HG03045 (cell line): ENCODE measurements at regions not wholly inside any gene's neighbourhood (a gene's known extent, or its start where the extent isn't known, plus 50 kb on each side); places are given as distances from the start of the nearest gene placed in this dataset.

ENCODE experiments used
- ATAC-seq: cut with Tn5 transposase; IDR thresholded peaks from one replicate; pipeline ENCODE4 v1.9.1; 2021; ENCODE audit warnings: mild to moderate bottlenecking, moderate library complexity; ENCODE audit not compliant: unreplicated experiment

DNA sequence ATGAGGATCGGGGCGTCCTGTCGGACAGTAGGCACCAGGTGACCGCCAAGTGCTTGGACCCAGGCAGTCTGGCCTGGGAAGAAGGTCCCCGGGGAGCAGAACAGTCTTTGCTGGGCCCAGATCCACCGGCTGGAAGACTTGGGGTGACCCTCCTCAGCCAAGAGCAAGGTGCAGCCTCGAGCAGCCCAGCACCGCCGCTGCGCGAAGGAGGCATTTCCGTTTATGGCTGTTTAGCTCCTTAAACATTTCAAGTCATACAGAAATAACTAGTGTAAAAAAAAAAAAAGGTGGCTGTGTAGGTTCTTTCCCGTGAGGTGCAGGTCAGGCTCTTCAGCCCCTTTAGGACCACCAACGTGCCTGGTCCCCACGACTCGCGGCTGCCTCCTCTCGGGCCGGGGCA lies 370.2 kb downstream of the CMPK2 start:
- no peak for ATAC-seq

DNA sequence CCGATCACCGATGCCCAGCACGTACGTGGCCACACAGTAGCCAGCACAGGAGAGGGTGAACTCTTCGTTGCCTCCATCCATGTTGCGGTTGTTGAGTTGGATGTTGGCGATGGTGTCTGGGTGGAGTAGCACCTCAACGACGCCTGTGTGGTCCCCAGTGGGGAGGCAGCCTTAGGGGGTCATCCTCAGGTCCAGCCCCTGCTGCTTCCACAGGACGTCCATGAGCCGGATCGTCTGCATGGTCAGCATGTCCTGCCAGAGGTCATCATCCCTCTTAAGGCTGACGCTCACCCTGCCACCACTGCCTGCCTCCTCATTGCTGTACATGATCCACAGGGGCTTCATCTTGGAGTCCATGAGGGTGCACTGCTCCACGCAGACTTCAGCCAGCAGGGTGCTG lies 369.3 kb downstream of the CMPK2 start:
- ATAC-seq: no peak

DNA sequence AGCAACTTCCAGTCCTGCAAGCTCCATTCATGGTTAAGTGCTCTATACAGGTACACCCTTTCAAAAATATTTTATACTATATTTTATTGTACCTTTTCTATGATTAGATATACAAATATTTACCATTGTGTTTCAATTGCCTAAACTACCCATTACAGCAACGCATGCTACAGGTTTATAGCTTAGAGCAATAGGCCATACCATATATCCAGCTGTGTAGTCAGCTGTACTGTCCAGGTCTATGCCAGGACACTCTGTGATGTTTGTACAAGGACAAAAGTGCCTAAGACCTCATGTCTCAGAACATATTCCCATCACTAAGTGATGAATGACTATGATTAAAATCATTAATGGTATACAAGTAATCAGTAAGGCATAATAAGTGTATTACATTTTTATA lies 368.7 kb downstream of the CMPK2 start:
- ATAC-seq: no peak

DNA sequence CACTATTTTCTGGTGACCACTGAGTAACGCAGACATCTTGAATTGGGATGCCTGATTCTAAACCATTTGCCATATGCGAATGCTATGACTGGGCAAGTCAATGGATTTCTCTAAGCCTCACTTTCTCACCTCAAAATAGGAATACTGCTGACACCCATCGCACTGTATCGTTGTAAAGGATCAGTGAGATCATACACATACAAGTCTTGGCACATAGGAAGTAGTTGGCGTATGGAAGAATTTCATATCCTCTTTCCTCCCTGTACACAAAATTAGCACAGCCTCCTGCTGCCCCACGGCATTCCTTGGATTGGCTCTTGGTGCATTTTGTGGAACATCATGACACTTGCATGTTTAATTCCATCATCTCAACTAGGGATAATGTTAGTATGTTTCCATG lies 366.9 kb downstream of the CMPK2 start:
- ATAC-seq: no peak

DNA sequence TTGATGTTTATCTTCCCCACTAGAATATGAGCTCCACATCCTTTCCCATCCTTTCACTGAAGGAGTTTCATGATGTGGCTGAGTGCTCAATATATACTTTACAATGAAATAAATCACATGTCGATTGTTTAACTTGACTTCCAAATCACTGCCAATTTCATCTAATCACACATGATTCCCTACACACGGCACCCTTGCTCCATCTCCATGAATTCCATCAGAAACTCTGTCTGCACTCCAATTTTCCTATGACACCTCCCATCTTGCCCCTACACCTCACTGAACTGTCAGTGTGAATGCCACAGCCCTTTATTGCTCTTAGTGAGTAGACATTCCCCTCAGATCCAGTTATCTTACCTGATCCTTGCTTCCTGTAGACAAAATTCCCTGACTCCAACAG lies 366.0 kb downstream of the CMPK2 start:
- ATAC-seq: no peak

DNA sequence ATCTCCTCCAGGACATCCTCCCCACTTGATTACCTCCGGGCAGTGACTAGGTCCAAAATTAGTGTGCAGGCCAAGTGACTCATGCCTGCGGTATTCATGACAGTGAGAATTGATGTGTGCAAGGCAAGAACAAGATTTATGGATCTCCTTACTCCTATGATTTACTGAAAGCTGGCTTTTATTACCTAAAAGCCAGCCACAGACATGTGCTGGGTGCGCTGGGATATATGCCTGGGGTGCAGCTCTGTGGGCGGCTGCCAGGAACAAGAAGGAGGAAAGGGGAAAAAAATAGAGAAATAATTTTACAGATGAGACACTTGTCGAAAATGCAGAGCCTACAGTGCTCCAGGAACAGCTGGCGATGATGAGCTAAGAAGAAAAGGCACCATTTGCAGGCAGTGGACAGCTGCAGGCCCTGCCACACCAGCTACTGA lies 359.3 kb downstream of the CMPK2 start:
- no peak for ATAC-seq

DNA sequence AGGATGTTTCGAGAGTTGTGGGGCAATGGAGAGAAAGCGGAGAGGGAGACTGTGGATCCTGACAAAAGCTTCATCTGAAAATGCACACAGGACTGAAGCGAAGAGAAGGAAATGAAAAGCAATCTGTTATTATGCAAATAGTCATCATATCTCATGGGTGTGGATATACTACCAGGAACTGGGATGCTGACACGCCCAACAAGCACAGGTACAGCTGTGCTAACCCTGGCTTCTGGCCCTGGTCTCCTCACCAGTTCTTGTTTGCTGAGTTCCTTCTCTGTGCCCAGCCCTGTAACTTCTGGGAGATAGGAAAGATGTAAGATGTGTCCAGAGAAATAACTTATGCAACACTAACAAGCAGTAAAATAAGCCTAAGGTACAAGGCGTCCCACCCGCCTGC lies 358.8 kb downstream of the CMPK2 start:
- no peak for ATAC-seq

DNA sequence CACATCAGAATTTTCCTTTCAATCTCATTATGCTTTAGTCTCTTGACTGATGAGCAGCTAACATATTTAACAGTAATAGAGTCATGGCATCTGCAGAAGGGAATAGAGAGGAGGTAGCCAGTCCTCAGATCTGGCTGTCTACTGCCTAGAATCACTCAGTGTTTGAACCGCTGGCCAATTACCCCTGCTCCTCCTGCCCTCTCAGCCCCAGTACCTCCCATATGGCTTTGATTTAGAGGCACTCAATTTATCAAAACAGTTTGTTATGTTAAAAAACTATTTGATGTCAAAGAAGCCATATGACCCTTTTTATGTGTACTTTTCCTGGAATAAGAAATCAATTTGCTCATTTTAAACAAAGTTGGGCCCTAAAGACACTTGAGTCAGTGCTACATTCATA lies 355.2 kb downstream of the CMPK2 start:
- ATAC-seq: no peak

DNA sequence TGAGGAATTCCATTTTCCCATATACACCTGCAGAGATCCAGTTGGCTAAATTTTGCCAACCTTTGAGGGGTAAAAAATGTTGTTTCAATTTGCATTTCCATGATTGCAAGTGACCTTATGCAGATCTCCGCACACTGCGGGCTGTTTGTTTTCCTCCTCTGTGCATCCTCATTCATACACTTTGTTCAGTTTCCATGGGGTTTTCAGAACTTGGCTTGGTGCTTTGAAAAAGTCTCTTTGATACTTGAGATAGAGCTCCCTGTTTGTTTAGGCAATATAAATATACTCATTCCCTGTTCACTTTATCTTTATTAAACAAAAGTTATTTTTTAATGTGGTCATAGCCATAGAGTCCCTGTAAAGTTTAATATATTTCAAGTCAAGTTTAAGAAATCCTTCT lies 353.1 kb downstream of the CMPK2 start:
- no peak for ATAC-seq

DNA sequence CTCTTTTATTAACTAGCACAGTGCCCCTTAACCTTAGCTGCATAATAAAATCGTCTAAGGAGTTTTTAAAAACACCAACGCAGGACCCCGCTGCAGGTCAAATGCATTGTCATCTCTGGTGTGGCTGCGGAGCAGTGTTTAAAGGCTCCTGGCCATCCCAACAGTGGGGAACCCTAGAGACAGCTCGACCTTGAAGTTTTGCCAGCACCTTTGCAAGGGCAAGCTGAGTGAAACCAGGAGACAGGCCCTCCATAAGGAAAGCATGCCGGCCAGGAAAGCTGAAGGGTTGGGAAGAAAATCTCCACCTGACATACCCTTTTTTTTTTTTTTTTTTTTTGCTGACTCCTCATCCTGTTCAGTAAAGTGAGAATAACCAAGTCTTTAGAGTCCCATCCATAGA lies 349.0 kb downstream of the CMPK2 start:
- ATAC-seq: no peak

DNA sequence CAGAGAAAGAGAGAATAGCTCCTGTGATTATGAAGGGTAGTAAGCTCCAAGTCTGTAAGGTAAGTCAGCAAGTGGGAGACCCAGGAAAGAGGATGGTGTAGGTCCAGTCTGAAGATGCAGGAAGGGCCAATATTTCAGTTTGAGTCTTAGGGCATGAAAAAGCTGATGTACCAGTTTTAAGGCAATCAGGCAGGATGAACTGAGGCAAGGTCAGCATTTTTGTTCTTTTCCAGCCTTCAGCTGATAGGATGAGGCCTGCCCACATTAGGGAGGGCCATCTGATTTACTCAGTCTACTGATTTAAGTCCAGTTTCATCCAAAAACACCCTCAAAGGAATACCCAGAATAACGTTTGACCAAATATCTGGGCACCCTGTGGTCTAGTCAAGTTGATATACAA lies 347.3 kb downstream of the CMPK2 start:
- ATAC-seq: no peak

DNA sequence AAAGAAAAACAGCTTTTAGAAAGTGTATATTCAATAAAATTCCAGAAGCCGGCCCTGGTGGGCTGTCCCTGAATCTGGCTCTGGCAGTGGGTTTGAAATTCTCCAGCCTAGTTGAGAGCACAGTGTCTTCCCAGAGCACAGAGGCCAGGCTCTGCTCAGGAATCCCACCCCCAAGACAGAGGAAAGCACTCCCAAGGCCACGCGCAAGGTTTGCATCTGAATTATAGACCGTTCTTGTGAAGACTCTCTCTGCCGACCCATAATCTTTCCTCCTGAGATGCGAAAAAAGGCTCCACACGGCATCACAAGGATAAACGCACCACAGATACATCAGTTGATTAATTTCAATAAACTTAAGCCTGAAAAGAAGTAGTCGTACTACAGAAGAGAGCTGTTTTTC lies 342.2 kb downstream of the CMPK2 start:
- no peak for ATAC-seq

DNA sequence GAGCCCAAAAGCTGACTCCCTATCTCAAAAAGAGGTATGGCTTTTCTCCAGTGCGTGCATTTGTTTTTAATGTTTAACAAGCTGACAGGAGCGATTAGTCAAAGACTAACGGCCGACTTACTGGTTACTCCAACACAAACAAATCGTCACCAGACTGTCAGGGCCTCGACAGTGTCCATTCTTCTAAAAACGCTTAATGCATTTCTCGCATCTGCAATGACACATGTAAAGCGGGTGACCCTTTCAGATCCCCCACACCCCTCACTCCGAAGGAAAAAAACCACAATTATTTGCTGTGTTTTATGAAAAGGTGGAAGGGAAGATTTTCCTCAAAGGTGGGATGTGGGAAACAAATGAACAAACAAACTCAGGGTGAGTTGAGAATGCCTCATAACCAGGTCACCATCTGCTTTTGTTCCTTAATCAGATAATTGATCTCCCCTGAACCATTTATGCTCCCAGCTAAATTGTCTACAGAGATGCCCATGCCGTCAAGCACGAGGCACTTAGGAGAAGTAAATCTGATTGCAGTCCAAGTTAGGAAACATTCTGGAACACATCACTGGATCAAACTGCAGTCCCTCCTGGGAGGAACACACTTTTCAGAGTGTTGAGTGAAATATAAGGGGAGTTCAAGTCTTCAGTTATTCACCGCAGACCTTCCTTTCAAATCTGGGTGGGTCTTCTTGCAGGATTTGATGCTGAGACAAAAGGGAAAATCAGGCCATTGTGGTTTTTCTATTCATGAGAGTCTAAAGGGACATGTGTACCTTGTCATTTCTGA lies 340.8 kb downstream of the CMPK2 start:
- no peak for ATAC-seq

DNA sequence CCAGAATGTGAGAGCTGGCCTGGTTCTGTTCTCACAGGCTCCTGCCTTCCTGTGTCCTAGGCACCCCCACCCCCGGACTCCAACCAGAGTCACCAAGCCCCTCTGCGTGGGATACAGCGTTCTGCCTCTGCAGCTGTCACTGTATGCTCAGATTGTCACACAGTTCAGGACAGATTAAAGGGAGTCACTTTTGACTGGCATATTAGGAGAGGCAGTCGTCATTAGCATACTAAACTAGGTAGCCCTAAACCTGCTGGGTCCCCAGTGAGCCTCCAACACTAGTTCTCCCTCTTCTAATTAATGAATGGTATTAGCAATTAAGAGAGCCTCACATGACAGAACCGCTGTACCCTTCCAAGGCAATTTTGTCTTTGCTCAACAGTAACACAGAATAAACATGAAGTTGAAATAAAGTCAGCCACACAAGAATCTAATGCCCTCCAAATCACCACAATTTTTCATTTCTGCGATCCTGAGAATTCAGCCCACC lies 340.2 kb downstream of the CMPK2 start:
- no peak for ATAC-seq

DNA sequence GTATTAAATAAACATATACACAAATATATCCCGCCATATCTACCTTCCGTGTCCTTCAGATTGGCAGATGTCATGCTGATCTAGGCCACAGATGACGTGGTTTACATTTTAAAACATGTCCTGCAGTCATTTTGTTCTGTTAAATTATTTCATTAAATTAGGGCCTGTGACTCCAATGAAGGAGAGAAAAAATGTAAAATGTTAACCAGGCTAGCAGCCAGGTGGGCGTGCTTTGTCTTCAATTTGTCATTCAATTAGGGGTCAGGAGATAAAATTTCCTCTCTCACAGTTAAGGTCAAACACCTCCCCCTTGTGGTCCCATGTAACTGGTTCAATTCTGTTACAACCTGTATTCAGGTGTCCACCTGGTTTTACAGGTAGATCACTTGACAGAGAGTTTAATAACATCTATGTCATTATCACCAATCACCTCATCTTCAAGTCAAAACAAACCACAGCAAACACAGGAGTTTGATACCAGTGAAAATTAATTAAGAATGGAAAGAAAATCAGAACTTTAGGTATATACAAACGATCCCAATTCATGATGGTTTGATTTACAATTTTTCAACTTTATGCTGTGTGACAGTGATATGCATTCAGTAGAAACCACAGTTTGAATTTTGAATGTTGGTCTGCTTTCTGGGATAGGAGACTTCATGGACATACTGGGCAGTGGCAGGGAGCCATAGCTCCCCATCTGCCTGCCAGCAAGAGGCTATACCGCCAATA lies 339.4 kb downstream of the CMPK2 start:
- ATAC-seq: no peak

DNA sequence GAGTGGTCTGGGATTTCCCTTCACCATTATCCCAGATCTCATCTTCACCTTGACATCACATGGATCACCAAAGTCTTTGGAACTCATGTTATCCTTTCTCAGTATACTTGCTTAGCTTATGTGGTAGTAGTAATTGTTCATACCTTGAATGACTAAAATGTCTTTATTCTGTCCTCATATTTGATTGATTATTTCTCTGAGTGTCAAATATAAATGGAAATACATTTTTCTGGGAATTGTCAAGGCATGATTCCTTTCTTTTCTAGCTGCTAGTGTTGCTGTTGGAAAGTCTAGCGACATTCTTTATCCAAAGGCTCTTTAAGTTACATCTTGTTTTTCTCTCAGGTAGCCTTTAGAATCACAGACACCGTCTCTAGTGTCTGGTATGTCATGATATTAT lies 334.4 kb downstream of the CMPK2 start:
- ATAC-seq: no peak

DNA sequence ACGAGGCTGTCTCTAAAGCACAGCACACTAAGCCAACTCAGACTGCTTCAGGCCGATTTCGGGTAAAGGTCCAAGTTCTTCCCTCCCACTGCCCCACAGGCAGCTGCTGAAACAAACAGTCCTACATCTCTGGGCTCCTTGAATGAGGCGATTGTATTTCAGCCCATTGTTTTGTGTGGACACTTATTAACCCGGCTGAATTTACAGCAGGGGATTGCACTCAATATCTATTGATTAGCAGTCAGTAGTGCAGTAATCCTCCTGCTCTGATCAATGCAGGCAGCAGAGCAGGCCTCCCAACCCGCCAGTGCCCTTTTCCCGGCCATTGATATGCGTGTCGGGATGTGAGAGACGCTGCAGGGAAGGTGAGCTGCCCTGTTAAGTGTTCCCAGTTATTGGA lies 330.1 kb downstream of the CMPK2 start:
- ATAC-seq: no peak

DNA sequence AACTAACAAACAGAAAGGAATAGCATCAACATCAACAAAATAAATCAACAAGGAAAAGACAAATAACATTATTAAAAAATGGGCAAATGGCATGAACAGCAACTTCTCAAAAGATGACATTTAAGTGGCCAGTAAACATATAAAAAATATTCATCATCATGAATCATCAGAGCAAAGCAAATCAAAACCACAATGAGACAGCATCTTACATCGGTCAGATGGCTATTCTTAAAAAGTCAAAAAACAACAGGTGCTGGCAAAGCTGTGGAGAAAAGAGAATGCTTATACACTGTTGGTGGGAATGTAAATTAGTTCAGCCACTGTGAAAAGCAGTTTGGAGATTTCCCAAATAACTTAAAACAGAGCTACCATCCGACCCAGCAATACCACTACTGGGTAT lies 327.1 kb downstream of the CMPK2 start:
- no peak for ATAC-seq

DNA sequence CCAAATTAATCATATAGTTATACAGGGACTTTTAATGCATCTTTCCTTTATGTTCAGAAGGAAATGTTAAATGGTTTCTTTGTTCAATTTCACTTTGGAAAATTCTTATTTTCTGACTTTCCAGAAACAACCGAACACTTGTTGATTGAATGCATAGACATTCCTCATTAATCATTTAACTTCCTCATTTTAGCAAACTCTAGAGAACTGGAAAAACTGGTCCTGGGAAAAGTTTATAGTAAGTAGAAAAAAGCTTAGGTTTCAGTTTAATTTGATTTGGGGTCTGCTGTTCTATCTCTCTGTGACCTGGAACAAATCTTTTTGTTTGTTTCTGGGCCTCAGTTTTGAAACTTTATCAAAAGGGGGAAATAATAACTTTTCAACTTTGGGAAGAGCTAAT lies 320.4 kb downstream of the CMPK2 start:
- no peak for ATAC-seq

DNA sequence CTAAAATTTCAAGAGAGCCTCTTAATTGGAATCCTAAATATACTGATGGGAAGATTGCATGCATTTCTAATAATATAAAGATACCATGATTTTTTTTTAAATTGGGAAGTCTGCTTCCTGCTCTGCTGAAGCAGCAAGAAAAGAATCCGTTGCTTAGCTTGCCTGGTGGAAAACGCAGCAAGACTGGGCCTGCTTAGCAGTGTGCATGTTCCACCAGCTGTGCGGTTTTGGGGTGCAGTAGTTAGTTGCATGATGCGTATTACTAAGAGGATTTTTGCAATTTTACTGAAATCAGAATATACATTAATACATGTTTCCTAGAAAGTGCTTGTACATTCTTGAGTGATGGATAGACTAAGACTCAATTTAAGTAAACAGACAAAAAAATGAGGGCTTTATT lies 319.9 kb downstream of the CMPK2 start:
- ATAC-seq: no peak

DNA sequence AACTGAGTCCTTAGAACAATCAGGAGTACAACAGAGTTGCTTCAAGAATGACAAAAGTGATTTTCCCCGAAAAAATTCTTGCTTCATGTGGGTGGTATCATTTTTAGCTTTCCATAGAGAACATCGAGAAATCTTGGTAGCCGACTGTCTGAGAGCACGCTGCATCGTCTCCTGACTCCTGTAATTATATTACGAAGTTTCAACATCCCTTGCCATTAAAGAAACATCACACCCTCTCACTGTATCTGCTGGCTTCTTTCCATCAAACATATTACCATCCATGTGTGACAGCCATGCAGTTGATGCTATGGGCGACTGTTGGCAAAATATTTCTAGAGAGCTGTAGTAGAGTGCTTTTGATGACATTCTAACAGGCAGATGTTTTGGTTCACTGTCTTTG lies 311.2 kb downstream of the CMPK2 start:
- ATAC-seq: no peak

DNA sequence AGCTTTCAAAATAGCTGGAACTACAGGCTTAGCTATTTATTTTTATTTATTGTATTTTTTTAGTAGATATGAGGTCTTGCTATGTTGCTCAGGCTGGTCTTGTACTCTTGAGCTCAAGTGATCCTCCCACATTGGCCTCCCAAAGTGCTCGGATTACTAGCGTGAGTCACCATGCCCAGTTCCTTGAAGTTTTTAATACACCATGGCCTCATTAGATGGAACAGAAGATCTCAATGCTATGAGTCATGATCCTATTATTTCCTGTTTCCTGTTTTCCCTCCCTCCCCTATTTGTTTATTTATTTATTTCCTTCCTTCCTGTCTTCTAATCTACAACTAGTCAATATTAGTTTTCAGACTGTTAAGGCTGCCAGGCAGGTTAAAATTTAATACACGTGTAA lies 309.0 kb downstream of the CMPK2 start:
- ATAC-seq: no peak
